Smooth muscle cell (in vitro differentiated cells): ENCODE measurements at regions not wholly inside any gene's neighbourhood (a gene's known extent, or its start where the extent isn't known, plus 50 kb on each side); places are given as distances from the start of the nearest gene placed in this dataset.
A peak's percentile ranks its signal among the peaks of the same experiment; 100 is the strongest.

ENCODE experiments used
- DNase-seq: peaks from one replicate; lab custom pipeline; 2025; ENCODE audit not compliant: unreplicated experiment; lab: John Stamatoyannopoulos, UW
- H2AFZ ChIP-seq: fragments of 200-600 bp; sonication (generic); 2 replicates; pipeline ENCODE4 v1.6.0; 2016; ENCODE audit warnings: antibody characterized with exemption, low read depth, mild to moderate bottlenecking
- H3F3A ChIP-seq: fragments of 200-600 bp; sonication (generic); 2 replicates; pipeline ENCODE4 v1.6.0; 2017; ENCODE audit warnings: antibody characterized with exemption, low read depth
- H3K27ac ChIP-seq: fragments of 200-600 bp; sonication (generic); 2 replicates; pipeline ENCODE4 v1.5.1; 2016; ENCODE audit warnings: low read depth, mild to moderate bottlenecking
- H3K27me3 ChIP-seq: fragments of 200-600 bp; sonication (generic); 2 replicates; pipeline ENCODE4 v1.6.1; 2016; ENCODE audit warnings: low read depth, mild to moderate bottlenecking
- H3K36me3 ChIP-seq: fragments of 200-600 bp; sonication (generic); 2 replicates; pipeline ENCODE4 v1.5.1; 2016; ENCODE audit warnings: low read depth
- H3K4me1 ChIP-seq: fragments of 200-600 bp; sonication (generic); 2 replicates; pipeline ENCODE4 v1.5.1; 2016; ENCODE audit warnings: low read depth
- H3K4me2 ChIP-seq: fragments of 200-600 bp; sonication (generic); 2 replicates; pipeline ENCODE4 v1.6.0; 2016; ENCODE audit warnings: mild to moderate bottlenecking
- H3K4me3 ChIP-seq: fragments of 200-600 bp; sonication (generic); 2 replicates; pipeline ENCODE4 v1.5.1; 2016; ENCODE audit warnings: mild to moderate bottlenecking
- H3K79me2 ChIP-seq: fragments of 200-600 bp; sonication (generic); 2 replicates; pipeline ENCODE4 v1.6.0; 2016; ENCODE audit warnings: low read depth, mild to moderate bottlenecking
- H3K9ac ChIP-seq: fragments of 200-600 bp; sonication (generic); 2 replicates; pipeline ENCODE4 v1.6.0; 2016; ENCODE audit warnings: low read depth
- H3K9me3 ChIP-seq: fragments of 200-600 bp; sonication (generic); replicated peaks from 2 replicates; pipeline ENCODE4 v1.5.1; 2016; ENCODE audit warnings: low read depth
- H4K20me1 ChIP-seq: fragments of 200-600 bp; sonication (generic); 2 replicates; pipeline ENCODE4 v1.6.0; 2016; ENCODE audit warnings: low read depth
- CTCF ChIP-seq: fragments of 200-600 bp; sonication (generic); IDR thresholded peaks from 2 replicates; pipeline ENCODE4 v1.5.1; 2017; ENCODE audit warnings: borderline replicate concordance, mild to moderate bottlenecking, antibody characterized with exemption; ENCODE audit not compliant: insufficient read depth, poor library complexity, severe bottlenecking
- WGBS: methylation state at CpG from one replicate; pipeline ENCODE4 v1.1.7; 2016; ENCODE audit warnings: low lambda C conversion rate; 5-methylcytosine and 5-hydroxymethylcytosine counted together

DNA sequence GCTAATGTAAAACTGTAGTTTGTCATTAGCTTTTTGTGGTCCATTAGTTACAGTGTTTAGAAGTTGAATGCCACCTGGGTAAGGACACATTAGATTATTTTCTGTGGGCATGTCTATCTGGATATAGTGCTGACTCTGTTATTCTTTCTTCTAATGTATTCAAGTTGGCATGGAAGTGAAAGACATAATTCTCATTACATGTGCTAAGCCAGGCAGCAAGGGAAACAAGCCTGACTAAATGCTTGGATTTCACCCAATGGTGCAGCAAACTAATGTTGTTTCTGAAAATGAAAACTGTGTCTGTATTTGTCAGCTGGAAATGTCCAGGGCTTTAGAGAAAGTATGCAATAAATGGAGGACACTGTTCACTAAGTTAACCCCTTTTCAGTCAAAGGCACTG lies 100.7 kb downstream of the NUP35 start:
- no peak for DNase-seq
- no peaks in the 10 kb centered on the region for H3K27me3 ChIP-seq
- no peaks in the 10 kb centered on the region for H3K36me3 ChIP-seq
- no peaks in the 10 kb centered on the region for H3K79me2 ChIP-seq
- no peak overlapping the region for H3K9ac ChIP-seq
- no peaks in the 10 kb centered on the region for H4K20me1 ChIP-seq
- no peak overlapping the region for H2AFZ ChIP-seq
- no peaks in the 10 kb centered on the region for H3K9me3 ChIP-seq
- no peak overlapping the region for H3K4me2 ChIP-seq
- no peak overlapping the region for H3K4me3 ChIP-seq
- no peak overlapping the region for H3K27ac ChIP-seq
- no peaks in the 10 kb centered on the region for H3K4me1 ChIP-seq
- TF ChIP-seq CTCF, result no peak
- no peaks in the 10 kb centered on the region for H3F3A ChIP-seq

DNA sequence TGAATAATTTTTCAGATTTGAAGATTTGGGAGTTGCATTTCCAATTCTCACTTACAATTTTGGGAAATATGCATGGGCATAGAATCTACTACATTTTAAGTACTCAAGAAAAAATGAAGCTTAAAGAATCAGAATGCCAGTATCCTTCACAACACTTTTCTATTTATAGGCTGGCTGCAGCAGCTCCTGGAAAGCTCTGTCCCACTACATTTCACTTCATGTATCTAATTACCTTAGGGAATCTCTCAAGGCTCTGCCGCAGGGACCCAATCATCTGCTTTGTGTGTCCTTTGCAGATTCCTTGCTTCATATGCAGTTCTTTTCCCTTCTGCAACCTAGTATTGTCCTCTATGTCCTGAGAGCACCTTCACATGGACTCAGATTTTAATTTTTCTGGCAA lies 102.9 kb downstream of the NUP35 start:
- WGBS, result 85% methylated on average over 1 of the region's 1 CpG
- no peaks in the 10 kb centered on the region for H3K4me1 ChIP-seq
- no peak overlapping the region for H3K27ac ChIP-seq
- H2AFZ ChIP-seq, result no peak overlapping the region
- H4K20me1 ChIP-seq, result no peaks in the 10 kb centered on the region
- H3K27me3 ChIP-seq, result no peaks in the 10 kb centered on the region
- DNase-seq, result no peak
- H3K9me3 ChIP-seq, result no peaks in the 10 kb centered on the region
- no peak for TF ChIP-seq CTCF
- H3K4me3 ChIP-seq, result no peak overlapping the region
- H3K4me2 ChIP-seq, result no peak overlapping the region
- no peak overlapping the region for H3K9ac ChIP-seq
- no peaks in the 10 kb centered on the region for H3K79me2 ChIP-seq
- H3K36me3 ChIP-seq, result no peaks in the 10 kb centered on the region
- H3F3A ChIP-seq, result no peaks in the 10 kb centered on the region

- 49% methylated on average over 2 of the region's 2 CpGs for WGBS
- Histone ChIP-seq H3K27ac (peak overlapping the region; percentile 3), H3K4me1 (no peaks in the 10 kb centered on the region), H3K4me3 (no peak overlapping the region), H4K20me1 (no peaks in the 10 kb centered on the region), H3K36me3 (no peaks in the 10 kb centered on the region), H3F3A (no peaks in the 10 kb centered on the region), H3K9me3 (no peaks in the 10 kb centered on the region), H3K79me2 (no peaks in the 10 kb centered on the region), H3K9ac (no peak overlapping the region), H2AFZ (no peak overlapping the region), H3K27me3 (no peaks in the 10 kb centered on the region), H3K4me2 (peak overlapping the region; percentile 41)
- TF ChIP-seq CTCF, result no peak
- no peak for DNase-seq
Observed at GRCh38 chr2:183229386-183229785, 105.1 kb downstream of the NUP35 start.

DNA sequence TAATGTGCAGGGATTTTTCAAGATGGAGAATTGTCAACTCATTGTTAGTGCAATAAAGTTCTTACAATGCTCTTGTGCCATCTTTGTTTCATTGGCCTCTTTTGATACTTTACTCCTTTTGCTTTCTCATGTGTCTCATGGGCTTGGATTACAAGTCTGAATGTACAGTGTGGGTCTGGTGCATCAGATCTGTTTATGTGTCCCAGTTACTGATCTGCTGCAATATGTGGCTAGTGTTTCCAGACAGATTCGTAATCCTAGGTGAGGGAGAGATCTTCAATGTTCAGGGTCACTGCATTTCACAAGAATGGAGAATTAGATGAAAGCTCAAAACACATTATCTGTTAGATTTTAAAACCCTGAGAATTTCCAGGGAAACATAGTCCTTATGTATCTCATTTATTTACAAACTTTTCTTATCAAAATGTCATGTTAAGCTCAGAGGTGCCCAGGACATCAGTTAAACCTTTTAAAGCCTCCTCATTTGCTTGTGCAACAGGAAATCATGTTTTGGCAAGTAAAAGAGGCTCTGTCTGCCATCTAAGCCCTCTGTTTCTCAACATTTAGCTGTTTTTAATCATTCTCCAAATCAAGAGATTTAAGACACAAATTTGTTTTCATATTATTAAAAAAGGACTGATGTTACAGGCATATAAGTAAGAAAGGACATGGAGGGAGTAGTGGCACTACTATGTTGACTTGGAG lies 108.1 kb downstream of the NUP35 start:
- 37% methylated on average over 1 of the region's 1 CpG for WGBS
- Histone ChIP-seq H3F3A (no peaks in the 10 kb centered on the region), H3K36me3 (no peaks in the 10 kb centered on the region), H3K4me3 (no peak overlapping the region), H3K27ac (no peak overlapping the region), H3K79me2 (no peaks in the 10 kb centered on the region), H4K20me1 (no peaks in the 10 kb centered on the region), H3K4me2 (no peak overlapping the region), H3K9me3 (no peaks in the 10 kb centered on the region), H3K4me1 (no peaks in the 10 kb centered on the region), H3K9ac (no peak overlapping the region), H2AFZ (no peak overlapping the region), H3K27me3 (no peaks in the 10 kb centered on the region)
- TF ChIP-seq CTCF, result no peak
- no peak for DNase-seq
